Activated CD4-positive, CD25-positive, alpha-beta regulatory T cell treated with anti-CD3 and anti-CD28 coated beads, Interleukin-2, amount 50 U/mL, for 16 hours (primary cell): ENCODE measurements at regions not wholly inside any gene's neighbourhood (a gene's known extent, or its start where the extent isn't known, plus 50 kb on each side); places are given as distances from the start of the nearest gene placed in this dataset.
"Not testable (repeated sequence)": the region's sequence is repeated elsewhere in the genome, so short reads cannot be mapped to it uniquely, and the experiment has no call there.

Experiments
- DNase-seq: peaks from one replicate; pipeline ENCODE4 v3.0.0-alpha.2; 2020; ENCODE audit warnings: low read depth, low spot score

DNA sequence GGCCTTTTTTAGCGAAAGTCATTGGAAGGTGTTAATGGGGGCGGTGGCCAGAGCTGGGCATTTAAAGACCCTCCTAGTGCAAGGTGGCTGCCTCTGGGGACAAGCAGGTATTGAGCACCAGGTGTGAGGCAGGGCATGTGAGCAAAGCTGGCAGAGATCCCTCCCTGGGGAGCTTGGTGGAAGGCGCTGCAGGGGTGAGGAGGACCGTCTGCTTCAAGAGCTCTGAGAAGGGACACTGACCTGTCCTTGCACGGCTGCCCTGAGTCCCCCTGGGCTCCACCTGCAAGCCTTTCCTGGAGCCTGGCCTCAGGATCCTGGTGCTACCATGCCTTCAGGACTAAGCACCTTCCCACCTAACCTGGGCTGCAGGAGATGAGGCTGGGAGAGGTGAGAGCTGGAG lies 127.0 kb upstream of the CIBAR2 start:
- no peak for DNase-seq

DNA sequence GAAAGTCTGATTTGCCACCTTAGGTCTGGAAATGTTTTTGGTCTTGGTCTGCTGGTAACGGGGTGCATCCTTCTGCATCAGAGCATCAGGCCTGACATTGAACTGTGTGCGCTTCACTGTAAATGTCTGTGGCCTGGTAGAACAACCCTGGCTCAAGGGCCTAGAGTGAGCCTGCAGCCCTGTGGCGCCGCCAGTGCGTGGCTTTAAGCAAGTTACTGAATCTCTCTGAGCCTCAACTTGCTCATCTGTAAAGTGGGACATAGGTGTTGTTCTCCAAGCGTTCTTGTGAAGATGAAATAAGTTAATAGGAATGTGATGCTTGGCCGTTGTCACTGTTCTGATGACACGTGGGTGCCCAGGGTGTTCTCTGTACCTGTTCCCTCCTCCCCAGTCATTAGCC lies 127.6 kb upstream of the CIBAR2 start:
- DNase-seq: no peak

DNA sequence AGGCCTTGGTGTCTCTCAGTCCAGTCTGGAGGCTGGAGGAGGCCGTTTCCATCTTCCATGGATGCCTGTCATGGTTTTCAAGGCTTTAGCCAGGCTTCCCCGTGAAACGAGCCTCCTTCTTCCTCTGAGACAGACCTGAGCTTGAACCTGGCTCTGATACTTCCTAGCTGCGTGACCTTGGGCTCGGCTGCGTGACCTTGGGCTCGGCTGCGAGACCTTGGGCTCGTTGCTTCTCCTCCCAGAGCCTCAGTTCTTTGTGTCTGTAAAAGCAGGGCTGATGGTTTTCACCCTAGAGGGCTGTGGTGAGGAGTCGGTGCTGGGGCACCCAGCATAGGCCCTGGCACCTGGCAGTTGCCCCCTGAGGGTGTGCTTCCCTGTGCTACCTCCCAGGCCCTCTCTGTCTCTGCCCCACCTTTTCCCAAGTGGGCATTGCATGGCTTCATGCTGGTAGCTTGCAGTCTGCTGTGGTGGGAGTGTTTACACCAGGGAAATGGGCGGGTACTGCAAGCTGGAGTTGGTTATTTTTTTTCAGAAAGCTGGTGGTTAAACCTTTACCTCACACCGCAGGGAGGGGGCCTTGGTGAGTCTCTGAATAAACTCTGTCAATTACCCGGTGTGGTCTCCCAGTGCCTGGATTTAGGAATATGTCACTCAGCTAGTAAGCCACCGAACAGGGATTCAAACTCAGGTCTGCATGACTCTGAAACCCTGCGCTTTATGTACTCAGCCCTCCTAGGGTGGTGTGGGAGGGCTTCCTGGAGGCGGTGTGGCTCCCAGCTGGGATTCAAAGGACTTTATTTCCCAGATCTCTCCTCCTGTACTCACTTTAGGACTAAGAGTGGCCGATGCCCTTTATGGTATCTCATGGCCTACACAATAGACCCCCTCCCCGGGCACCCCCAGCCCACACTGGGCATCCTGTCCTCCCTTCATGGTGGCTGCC lies 129.0 kb upstream of the CIBAR2 start:
- DNase-seq: no peak

DNA sequence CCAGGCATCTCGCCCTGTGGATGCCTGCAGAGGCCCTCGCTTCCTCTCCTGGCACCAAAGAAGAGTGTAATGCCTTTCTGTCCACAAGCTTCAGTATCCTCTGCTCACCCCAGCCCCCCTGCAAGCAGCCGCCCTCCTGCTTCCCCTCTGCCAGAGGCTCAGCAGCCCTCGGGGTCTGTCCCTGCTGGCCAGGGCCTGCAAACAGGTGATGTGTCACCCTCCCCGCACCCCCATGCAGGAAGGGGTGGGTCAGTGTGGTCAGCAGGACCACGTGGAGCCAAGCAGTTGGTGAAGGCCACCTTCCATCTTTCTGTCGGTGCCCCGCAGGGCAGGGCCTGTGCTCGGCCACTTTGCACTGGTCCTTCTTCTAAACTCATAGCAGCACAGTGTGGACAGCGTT lies 129.9 kb upstream of the CIBAR2 start:
- DNase-seq: no peak

DNA sequence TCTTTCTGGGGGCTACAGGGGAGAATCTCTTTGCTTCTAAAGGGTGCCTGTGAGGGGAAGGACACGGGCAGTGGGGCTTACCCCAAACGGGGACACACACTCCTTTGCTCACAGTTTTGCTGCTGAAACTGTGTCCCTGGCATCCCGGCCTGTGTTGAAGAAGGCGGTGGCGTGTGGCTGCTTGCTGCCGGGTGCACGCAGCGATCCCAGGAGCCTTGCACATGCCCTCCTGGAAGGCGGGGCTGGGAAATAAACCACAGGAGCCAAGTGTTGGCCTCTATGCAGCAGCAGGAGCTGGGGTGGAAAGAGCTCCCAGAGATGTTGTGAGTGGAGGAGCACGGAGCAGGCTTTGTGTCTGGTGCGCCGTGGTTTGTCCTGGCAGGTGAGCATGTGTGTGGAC lies 131.0 kb upstream of the CIBAR2 start:
- no peak for DNase-seq

DNA sequence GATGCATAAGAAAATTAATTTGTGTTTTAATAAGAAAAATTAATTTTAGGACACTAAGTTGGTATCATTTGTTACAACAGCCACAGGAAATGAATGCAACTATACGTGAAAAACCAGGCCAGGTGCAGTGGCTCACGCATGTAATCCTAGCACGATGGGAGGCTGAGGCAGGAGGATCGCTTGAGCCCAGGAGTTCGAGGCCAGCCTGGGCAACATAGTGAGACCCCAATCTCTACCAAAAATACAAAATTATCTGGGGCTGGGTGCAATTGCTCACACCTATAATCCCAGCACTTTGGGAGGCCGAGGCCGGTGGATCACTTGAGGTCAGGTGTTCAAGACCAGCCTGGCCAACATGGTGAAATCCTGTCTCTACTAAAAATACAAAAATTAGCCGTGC lies 132.2 kb upstream of the CIBAR2 start:
- DNase-seq: not testable (repeated sequence)

DNA sequence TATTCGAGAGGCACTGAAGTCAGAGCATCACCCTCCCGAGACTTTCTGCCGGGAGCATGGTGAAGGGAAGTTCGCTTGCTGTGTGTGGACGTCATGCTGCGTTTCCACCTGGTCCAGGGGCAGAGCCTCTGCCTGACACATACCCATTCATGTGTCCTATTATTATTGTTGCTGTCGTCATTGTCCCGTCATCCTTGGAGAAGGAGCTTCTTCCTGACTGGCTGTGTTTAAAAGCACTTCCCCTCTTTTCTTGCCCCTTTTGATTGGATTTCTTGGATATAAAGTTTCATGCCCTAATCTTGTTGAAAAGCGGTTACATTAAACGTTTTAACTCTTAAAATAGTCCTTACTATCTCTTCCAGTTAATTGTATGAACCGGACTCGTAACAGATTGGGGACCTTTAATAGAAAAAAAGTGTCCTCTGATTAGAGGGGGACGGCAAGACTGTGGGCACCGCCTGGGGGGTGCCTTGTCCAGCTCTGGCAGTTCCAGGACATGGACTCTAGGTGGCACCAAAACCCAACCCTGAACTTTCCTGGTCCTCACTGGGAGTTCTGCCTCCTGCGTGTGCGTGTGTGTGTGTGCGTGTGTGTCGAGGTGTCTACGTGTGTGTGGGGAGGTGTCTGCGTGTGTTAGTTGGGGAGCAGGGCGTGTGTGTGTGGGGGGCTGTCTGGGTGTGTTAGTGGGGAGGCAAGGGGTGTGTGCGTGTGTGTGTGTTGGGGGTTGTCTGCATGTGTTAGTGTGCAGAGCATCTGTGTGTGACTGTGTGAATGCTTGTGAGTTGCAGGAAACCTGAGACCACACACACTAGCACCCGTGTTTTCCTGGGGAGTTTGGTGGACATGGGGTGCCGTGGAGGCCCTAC lies 133.3 kb upstream of the CIBAR2 start:
- peak; percentile 10 for DNase-seq

DNA sequence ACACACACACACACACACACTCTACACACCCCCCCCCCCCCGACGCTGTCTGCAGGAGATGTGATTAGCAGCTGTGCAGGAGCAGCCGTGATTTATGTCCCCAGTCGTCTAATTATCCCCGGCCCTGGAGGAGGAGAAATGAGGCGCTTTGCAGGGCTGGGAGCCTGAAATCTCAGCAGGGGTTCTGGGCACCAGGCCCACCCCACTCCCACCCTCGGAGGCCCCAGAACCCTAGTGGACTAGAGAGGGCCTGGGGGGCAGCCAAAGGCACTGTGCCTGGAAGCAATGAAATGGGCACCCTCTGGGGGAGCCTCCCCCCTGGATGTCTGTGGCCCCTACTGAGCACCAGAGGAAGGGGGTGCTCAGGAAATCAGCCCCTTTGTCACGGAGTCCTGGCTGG lies 134.2 kb upstream of the CIBAR2 start:
- no peak for DNase-seq

DNA sequence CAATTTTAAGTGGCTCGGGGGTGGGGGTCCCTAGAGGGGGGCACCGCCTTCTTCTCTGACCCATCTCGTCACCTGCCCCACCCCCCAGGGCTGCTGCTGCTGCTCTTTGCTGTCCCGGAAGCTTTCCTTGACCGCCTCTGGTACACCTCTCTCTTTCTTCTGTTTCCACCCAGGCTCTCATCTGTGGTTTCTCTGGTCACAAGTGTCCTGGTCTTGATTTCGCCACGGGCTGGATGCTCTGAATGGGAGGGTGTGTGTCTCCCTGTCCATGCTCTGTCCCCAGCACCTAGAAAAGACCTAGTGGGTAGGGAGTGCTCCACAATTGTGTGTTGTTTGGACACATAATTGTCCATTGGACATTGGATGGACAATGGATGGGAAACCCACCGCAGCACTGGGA lies 134.7 kb upstream of the CIBAR2 start:
- DNase-seq: no peak

DNA sequence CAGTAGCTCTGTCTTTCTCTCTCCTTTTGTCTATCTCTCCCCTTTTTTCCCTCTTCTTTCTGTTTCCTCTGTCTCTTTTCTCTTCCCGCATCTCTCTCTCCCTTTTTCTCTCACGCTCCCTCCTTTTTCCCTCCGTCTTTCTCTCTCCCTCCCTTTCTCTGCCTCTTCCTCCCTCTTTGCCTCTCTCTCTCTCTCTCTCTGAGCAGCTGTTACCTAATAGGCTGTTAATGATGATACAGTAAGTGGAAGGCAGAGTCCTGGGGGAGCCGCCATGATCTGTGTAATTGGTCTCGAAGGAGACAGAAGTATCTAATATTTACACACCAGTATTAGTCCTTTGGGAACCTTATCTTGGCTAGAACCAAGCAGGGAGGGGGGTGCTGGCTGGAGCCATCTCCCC lies 136.1 kb upstream of the CIBAR2 start:
- DNase-seq: no peak

DNA sequence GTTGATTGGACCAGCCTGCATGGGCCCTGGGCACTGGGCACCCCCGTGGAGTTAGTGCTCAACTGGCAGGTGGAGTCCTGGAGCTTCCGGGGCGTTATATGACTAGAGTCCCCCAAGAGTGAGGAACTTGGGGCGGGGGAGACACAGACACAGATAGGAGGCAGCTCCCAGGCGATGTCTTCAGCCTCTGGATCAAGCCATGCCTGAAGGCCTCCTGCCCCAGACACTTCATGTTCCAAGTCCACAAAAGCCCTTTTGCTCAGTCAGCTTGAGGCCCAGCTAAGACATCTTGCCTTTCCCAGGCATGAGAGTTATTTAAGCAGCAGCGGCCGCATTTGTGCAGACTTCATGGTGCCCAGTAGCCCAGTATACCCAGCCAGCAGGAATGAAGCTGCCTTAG lies 136.6 kb upstream of the CIBAR2 start:
- DNase-seq: no peak

DNA sequence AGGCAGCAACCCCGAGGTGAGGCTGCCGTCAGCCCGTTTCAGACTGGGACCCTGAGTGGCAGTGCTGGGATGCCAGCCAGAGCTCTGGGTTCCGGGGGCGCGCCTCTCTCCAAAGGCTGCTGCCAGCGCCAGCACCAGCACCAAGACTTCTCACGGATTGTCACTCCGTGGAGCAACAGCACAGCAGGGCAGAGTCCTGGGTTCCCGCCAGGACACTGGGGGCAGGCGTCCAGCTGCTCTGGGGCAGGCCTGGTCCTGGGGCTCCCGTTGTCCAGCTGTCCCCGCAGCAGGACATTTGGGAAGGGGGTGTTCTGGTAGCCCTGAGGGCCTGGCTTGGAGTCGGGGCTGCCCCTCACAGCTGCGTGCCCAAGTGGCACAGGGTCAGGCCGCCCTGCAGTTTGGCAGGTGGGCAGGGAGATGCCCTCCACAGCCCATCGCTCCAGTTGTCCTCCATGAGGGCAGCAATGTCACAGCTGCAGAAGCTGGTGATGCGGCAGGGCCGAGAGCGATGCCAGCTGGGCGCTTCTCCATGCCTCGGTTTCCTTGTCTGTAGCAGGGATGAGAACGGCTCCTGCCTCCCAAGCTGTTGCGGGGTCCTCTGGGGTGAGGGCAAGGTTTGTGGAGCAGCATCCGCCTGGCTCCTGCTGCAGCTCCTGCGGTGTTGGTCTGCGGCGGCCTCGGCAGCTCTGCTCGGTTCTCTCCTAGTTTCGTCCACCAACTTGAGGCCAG lies 137.3 kb upstream of the CIBAR2 start:
- no peak for DNase-seq

DNA sequence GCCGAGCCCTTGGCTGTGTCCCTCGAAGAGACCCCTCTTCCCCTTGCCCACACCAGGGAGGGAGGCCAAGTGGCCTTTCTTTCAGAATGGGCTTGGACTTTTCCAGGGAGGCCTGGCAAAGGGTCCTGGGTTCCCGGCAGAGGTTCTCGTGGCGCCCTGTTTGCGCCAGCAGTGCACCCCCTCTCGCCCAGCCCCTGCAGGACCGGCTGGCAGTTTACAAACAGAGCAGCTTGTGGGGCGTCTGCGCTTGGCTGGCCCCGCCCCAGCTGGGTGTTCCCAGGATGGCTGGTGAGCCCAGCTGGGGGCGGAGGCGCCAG lies 137.8 kb upstream of the CIBAR2 start:
- DNase-seq: no peak

DNA sequence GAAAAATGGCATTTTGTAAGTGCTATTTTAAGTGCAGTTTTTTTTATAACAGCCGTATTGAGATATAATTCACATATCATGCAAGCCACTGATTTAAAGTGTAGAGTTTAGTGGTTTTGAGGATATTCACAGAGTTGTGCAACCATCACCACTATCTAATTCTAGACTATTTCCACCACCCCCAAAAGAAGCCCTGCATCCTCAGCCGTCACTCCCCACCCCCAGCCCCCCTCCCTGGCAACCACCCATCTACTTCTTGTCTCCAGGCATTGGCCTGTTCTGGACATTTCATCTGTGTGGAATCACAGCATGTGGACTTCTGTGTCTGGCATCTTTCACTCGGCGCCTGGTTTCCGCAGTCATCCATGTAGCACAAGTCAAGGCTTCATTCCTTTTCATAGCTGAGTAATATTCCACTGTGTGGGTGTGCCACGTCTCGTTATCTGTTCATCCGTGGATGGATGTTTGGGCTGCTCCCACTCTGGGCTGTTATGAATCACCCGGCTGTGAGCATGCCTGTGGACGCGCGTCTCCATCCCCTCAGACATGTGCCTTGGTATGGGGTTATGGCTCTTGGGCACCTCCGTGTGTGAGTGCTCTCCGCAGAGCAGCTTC lies 138.4 kb upstream of the CIBAR2 start:
- DNase-seq: no peak

DNA sequence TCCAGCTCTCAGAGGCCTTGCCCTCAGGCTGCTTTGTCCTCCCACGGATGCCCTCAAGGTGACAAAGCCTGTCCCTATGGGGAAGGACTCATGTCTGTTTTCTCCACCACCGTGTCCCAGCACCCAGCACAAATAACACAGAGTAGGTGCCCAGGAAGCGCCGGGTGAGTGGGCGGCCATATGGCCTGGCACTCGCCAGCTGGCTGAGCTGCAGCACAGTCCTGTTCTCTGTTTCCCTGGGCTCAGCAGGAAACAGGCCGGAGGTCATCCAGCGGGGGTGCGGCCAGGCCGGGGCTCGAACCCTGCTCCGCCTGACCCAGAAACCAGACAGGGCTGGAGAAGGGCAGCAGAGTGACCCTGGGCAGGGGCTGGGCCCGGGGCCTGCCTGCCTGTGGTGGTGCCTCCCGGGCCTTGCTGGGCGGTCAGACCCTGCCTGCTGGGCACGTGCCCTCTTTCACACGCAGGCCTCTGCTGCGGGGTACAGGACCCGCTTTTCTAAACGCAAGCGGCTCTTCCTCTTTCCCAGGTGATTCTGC lies 139.0 kb upstream of the CIBAR2 start:
- DNase-seq: no peak

DNA sequence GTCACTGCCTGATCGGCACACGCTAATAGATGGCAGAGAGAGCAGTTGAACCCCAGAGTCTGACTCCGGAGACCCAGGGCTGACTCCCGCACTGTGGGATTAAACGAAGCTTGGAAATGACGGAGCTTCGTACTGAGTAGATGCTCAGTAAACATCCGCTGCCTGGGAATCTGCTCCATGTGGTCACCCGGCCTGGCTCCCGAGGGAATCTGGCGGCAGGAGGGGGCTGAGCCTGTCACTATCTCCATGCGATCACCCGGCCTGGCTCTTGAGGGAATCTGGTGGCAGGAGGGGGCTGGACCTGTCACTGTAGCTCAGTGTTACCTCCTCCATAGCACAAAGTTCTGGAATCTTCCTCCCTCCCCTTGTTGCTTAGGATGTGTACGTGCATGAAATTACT lies 139.7 kb upstream of the CIBAR2 start:
- DNase-seq: no peak

DNA sequence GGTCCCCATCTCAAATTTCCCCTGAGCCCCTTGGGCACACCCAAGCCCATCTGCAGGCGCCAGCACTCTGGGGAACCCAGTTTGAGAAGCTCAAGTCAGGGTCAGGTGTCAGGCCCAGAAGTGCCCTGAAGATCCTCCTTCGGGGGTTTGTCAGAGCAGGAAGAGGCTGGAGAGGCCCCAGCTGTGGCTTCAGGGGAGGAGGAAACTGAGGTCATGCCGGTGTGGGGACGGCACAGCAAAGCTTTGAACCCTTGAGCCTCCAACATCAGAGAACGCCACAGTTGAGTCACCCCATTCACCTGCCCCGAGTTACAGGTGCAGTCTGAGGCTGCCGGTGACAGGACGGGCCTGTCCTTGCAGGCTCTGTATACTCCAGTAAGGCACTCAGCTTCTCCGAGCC lies 140.2 kb upstream of the CIBAR2 start:
- DNase-seq: no peak

DNA sequence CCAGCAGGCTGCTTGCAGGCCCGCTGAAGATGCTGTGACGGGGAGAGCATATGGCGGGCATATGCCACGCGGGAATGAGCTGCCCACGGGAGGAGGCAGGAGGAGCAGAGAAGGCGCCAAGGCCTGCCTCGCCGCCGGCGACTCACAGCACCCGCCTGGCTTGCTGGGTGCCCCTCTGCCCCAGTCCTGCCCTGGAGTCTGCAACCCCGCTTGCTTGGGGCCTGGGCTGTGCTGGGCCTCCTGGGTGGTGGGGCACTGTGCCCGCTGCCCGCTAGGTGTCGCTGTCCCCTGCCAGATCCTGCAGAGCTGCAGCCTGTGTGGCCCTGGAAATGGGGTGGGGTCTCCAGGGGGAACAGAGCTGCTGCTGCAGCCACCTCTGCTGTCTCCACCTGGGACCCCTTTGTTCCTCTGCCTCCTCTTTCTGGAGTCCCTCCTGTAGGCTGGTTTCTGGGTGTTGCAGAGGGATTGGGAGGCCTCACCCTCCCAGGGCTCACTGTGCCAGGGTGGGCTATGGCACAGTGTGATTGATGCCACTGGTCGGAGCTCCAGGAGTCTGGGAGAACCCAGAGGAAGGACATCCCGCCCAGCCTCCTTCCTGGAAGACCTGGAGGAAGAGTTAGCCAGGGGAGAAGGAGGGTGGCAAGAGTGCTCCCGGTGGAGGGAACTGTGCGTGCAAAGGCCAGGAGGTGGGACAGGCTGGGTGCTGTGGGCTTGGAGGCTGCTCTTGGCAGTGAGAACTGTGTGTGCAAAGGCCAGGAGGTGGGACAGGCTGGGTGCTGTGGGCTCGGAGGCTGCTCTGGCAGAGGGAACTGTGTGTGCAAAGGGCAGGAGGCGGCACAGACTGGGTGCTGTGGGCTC lies 141.0 kb upstream of the CIBAR2 start:
- peak; percentile 31 for DNase-seq

DNA sequence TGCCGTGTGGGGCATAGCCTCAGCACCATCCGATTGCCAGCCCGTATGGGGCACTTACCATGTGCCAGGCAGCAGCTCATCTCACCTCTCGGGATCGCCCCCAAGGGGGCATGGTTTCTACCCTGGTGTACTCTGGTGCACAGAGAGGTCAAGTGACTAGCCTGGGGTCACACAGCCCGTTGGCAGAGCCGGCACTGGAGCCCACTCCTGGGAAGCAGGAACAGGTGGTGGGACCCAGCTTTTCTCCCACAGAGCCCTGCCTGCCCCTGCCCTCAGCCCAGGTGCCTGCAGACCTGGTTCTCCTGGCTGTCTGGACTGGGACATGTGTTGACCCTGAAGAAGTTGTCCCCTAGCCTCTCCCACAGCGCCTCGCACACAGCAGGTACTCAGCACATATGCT lies 141.8 kb upstream of the CIBAR2 start:
- DNase-seq: no peak

DNA sequence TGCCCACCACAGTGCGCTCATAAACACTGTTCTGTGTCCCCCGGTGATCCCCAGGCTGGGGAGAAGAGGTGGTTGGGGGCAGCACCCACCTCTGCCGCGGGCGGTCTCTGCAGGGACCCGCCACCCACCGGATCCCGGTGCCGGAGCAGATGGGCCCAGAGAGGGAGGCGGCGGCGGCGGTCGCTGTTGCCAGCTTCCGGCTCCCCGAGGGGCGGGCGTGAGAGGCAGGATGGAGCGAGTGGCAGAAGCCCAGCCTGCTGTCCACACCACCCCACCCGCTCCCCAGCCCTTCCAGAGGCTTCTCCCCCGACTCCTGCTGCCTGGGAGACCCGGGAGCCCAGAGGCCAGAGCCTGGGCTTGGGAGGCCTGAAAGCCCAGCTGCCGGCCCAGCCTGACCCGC lies 142.6 kb upstream of the CIBAR2 start:
- DNase-seq: no peak

DNA sequence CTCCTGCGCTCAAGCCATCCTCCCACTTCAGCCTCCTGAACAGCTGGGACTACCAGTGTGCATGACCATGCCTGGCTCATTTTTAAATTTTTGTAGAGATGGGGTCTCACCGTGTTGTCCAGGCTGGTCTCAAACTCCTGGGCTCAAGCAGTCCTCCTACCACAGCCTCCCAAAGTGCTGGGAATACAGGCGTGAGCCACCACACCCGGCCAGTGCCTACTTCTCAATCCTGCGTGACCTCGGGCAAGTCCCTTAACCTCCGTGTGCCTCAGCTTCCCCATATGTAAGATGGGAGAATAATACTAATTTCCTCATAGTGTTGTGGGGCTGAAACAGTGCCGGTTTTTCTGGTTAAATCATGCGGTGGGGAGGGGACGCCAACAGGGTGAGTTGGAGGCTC lies 143.5 kb upstream of the CIBAR2 start:
- no peak for DNase-seq
